HEK293T (cell line): ENCODE measurements at regions not wholly inside any gene's neighbourhood (a gene's known extent, or its start where the extent isn't known, plus 50 kb on each side); places are given as distances from the start of the nearest gene placed in this dataset.

Source experiments
- CTCF ChIA-PET: fragments of 350-600 bp; formaldehyde crosslinking; extraction: SDS; loops from one replicate; lab custom pipeline; 2021; ENCODE audit warnings: antibody characterized with exemption, inconsistent platforms; lab: Yijun Ruan, JAX
- POLR2A ChIA-PET: fragments of 350-600 bp; formaldehyde crosslinking; extraction: SDS; loops from one replicate; lab custom pipeline; 2020; ENCODE audit warnings: antibody characterized with exemption, inconsistent platforms; lab: Yijun Ruan, JAX
- DNase-seq: peaks from one replicate; pipeline ENCODE4 v3.0.0; 2012; ENCODE audit warnings: mixed read lengths; ENCODE audit errors: extremely low spot score
- ARNT ChIP-seq: fragments of 450-650 bp; IDR thresholded peaks from 2 replicates; pipeline ENCODE4 v1.6.1; 2017; ENCODE audit warnings: mild to moderate bottlenecking
- BHLHE40 ChIP-seq: fragments of 450-650 bp; IDR thresholded peaks from 2 replicates; pipeline ENCODE4 v1.6.1; 2016; ENCODE audit warnings: mild to moderate bottlenecking, moderate library complexity, borderline replicate concordance
- CTBP1 ChIP-seq: fragments of 450-650 bp; IDR thresholded peaks from 2 replicates; pipeline ENCODE4 v1.6.1; 2016; ENCODE audit warnings: borderline replicate concordance
- ELF4 ChIP-seq: fragments of 450-650 bp; IDR thresholded peaks from 2 replicates; pipeline ENCODE4 v1.6.1; 2017; ENCODE audit warnings: antibody characterized with exemption
- FOXA1 ChIP-seq: fragments of 450-650 bp; IDR thresholded peaks from 2 replicates; pipeline ENCODE4 v1.6.1; 2016; ENCODE audit warnings: mild to moderate bottlenecking
- FOXK2 ChIP-seq: fragments of 450-650 bp; IDR thresholded peaks from 2 replicates; pipeline ENCODE4 v1.6.1; 2016; ENCODE audit warnings: mild to moderate bottlenecking
- FOXM1 ChIP-seq: fragments of 450-650 bp; IDR thresholded peaks from 2 replicates; pipeline ENCODE4 v1.6.1; 2017; ENCODE audit warnings: mild to moderate bottlenecking, borderline replicate concordance
- HDGF ChIP-seq: fragments of 450-650 bp; IDR thresholded peaks from 2 replicates; pipeline ENCODE4 v1.6.1; 2017; ENCODE audit warnings: antibody characterized with exemption, borderline replicate concordance
- L3MBTL2 ChIP-seq: fragments of 450-650 bp; conservative IDR thresholded peaks from 2 replicates; pipeline ENCODE4 v1.6.1; 2016; ENCODE audit warnings: mild to moderate bottlenecking
- LEF1 ChIP-seq: fragments of 450-650 bp; IDR thresholded peaks from 2 replicates; pipeline ENCODE4 v1.6.1; 2017; ENCODE audit warnings: mild to moderate bottlenecking, borderline replicate concordance
- NFRKB ChIP-seq: fragments of 450-650 bp; IDR thresholded peaks from 2 replicates; pipeline ENCODE4 v1.6.1; 2016; ENCODE audit warnings: mild to moderate bottlenecking, moderate library complexity
- SP1 ChIP-seq: fragments of 450-650 bp; IDR thresholded peaks from 2 replicates; pipeline ENCODE4 v1.6.1; 2017
- SUZ12 ChIP-seq: fragments of 450-650 bp; IDR thresholded peaks from 2 replicates; pipeline ENCODE4 v1.6.1; 2016; ENCODE audit warnings: mild to moderate bottlenecking
- TARDBP ChIP-seq: fragments of 450-650 bp; IDR thresholded peaks from 2 replicates; pipeline ENCODE4 v1.6.1; 2016
- ZNF384 ChIP-seq: fragments of 450-650 bp; IDR thresholded peaks from 2 replicates; pipeline ENCODE4 v1.6.1; 2016
- TF ChIP-seq, protein P1 (sequence below): fragments of 450-650 bp; IDR thresholded peaks from 2 replicates; pipeline ENCODE4 v1.6.1; 2016

DNA sequence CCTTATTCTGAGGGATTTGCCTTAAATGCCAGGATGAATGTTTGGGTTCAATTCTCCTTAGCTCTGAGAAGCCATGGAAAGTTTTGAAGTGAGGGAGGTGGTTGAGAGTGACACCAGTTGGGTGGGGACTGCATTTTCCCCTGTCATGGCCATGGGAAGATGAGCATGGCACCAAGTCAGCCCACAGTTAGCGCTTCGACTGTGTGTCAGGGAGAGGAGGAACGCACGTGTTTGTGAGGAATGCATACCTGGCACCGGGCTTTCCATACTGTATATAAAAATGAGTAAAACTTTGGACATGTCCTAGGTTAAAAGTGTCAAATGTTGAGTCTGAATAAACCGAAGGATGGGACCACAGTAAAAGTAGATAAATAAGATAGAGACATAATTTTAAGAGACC lies 187.5 kb upstream of the KL start:
- ChIA-PET CTCF (no interaction called here), POLR2A (no interaction called here)
- DNase-seq, result no peak
- no peak for TF ChIP-seq SUZ12
- no peak for TF ChIP-seq ELF4
- TF ChIP-seq, protein P1, sequence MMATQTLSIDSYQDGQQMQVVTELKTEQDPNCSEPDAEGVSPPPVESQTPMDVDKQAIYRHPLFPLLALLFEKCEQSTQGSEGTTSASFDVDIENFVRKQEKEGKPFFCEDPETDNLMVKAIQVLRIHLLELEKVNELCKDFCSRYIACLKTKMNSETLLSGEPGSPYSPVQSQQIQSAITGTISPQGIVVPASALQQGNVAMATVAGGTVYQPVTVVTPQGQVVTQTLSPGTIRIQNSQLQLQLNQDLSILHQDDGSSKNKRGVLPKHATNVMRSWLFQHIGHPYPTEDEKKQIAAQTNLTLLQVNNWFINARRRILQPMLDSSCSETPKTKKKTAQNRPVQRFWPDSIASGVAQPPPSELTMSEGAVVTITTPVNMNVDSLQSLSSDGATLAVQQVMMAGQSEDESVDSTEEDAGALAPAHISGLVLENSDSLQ, result no peak
- TF ChIP-seq TARDBP, result no peak
- no peak for TF ChIP-seq SP1
- TF ChIP-seq LEF1, result no peak
- no peak for TF ChIP-seq CTBP1
- no peak for TF ChIP-seq HDGF
- TF ChIP-seq L3MBTL2, result no peak
- TF ChIP-seq FOXM1, result no peak
- TF ChIP-seq NFRKB, result no peak
- no peak for TF ChIP-seq ZNF384
- TF ChIP-seq BHLHE40, result no peak
- TF ChIP-seq FOXA1, result no peak
- no peak for TF ChIP-seq FOXK2
- no peak for TF ChIP-seq ARNT

DNA sequence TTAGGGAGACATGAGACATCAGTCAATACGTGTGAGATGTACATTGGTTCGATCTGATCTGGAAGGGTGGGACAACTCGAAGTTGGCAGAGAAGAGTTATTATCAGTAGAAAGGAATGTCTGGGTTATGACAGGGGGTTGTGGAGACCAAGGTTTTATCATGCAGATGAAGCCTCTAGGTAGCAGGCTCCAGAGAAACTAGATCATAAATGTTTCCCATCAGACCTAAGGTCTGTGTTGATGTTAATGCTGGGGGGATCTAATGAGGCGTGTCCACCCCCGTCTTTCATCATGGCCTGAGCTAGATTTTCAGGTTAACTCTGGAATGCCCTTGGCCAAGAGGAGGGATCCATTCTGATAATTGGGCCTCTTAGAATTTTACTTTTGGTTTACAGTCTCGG lies 187.0 kb upstream of the KL start:
- CTCF ChIA-PET, result no interaction called here
- POLR2A ChIA-PET, result no interaction called here
- TF ChIP-seq, protein P1, result no peak
- TF ChIP-seq HDGF, result no peak
- no peak for TF ChIP-seq TARDBP
- TF ChIP-seq ZNF384, result no peak
- no peak for TF ChIP-seq ARNT
- TF ChIP-seq NFRKB, result no peak
- no peak for TF ChIP-seq LEF1
- no peak for TF ChIP-seq SUZ12
- no peak for TF ChIP-seq BHLHE40
- TF ChIP-seq CTBP1, result no peak
- no peak for TF ChIP-seq L3MBTL2
- no peak for TF ChIP-seq FOXK2
- TF ChIP-seq FOXM1, result no peak
- no peak for TF ChIP-seq FOXA1
- no peak for TF ChIP-seq ELF4
- no peak for TF ChIP-seq SP1
- DNase-seq, result no peak

DNA sequence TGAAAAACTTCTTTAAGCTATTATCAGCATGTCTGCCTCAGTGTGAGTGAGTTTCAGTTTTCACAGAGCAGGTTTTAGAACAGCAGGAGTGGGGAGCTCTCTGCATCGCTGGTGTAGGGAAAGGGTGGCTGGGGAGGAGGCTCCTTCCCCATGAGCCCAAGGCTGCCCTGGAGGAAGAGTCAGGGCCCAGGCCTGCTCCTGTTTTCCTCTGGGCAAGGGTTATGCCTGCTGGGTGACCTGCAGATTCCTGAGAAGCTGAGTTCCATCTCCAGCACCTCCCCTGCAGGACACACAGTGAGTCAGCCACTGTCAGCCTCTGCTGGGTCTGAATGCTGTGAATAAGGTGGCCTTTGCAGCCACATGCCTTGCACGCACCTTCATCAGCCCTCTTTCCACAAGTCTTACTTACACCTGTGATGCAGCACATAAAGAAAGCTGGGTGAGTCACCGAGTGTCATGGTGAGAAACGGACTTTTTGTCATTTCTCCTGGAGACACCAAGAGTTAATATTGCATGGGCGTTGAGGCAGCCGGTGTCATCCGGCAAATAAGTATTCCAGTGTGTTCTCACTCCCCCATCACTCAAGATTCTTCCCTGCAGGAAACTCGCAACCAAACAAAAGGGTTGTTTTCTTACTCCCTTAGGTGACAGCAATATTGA lies 186.4 kb upstream of the KL start:
- no peak for TF ChIP-seq NFRKB
- TF ChIP-seq L3MBTL2, result no peak
- no peak for TF ChIP-seq ZNF384
- no peak for TF ChIP-seq FOXK2
- TF ChIP-seq BHLHE40, result no peak
- TF ChIP-seq HDGF, result no peak
- no peak for TF ChIP-seq FOXM1
- no peak for TF ChIP-seq SUZ12
- TF ChIP-seq LEF1, result no peak
- no peak for TF ChIP-seq CTBP1
- TF ChIP-seq FOXA1, result no peak
- no peak for TF ChIP-seq ELF4
- TF ChIP-seq, protein P1, result no peak
- TF ChIP-seq ARNT, result no peak
- no peak for TF ChIP-seq TARDBP
- TF ChIP-seq SP1, result no peak
- ChIA-PET POLR2A (no interaction called here), CTCF (no interaction called here)
- DNase-seq, result no peak

DNA sequence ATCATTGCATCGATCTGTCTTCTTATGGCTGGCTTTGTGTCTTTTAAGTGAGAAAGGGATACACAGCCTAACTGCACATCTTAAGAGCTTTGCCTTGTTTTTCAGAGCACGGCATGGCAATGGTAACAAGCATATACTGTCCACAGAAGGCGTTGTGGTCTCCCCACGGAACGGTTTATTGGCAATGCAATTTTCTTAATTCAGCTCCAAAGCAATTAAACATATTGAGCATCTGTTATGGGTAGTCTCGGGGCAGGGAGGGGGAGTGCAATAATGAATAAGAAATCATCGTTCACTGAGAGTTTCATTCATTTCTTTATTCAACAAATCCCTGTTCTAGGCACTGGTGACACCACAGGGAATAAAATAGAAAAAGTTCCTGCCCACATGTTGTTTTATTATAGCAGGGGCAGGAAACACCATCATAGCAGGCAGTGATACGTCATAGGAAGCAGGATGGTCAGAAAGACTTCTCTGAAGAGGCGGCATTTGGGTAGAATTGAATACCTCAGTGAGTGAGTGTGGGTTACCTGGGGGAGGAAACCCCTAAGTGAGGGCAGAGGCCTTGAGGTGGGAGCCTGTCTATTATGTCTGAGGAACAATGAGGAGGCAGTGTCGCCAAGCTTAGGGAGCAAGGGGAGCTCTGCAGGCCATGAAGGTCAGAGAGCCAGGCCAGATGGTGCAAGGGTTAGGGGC lies 185.7 kb upstream of the KL start:
- TF ChIP-seq LEF1, result no peak
- no peak for TF ChIP-seq L3MBTL2
- DNase-seq, result no peak
- ChIA-PET POLR2A (no interaction called here), CTCF (no interaction called here)

DNA sequence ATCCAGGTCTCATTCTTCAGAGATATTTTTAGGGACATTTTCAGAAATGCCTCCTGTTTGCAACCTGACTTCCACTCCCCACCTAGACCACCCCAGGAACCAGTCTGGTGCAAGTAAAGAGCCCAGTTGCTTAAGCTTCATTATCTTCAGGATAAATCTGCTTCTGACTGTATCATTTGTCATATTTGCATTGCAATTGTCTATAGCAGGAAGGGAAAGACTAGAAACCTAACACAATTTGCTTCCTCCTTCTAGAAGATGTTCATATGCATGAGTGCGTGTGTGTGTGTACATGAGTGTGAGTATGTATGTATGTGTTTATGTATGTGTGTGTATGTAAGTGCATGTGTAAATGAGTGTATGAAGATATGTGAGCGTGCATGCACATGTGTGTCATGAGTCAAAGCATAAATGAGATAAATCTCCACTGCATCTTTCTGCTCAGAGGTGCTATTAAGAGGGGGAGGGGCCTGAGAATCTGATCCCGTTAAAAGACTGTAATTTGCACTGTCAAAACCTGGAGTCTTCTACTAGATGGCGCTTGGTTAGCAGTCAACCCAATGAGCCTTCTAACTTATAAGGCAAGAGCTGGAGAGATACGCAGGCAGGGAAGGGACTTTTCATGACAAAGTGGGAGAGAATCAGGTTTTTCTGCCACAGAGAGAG lies 178.8 kb upstream of the KL start:
- ChIA-PET POLR2A (no interaction called here), CTCF (no interaction called here)
- no peak for TF ChIP-seq FOXM1
- no peak for TF ChIP-seq SUZ12
- no peak for TF ChIP-seq LEF1
- no peak for TF ChIP-seq TARDBP
- TF ChIP-seq, protein P1, result no peak
- TF ChIP-seq L3MBTL2, result no peak
- no peak for TF ChIP-seq SP1
- no peak for TF ChIP-seq ZNF384
- TF ChIP-seq ELF4, result no peak
- no peak for TF ChIP-seq HDGF
- TF ChIP-seq FOXK2, result no peak
- no peak for TF ChIP-seq FOXA1
- TF ChIP-seq NFRKB, result no peak
- TF ChIP-seq CTBP1, result no peak
- TF ChIP-seq ARNT, result no peak
- no peak for TF ChIP-seq BHLHE40
- no peak for DNase-seq
